Transverse colon (tissue), 4 donors: ENCODE measurements at regions not wholly inside any gene's neighbourhood (a gene's known extent, or its start where the extent isn't known, plus 50 kb on each side); places are given as distances from the start of the nearest gene placed in this dataset.

ENCODE experiments used
- DNase-seq: peaks from one replicate; pipeline ENCODE4 v3.0.0-alpha.2; 2019
- H3K27ac ChIP-seq, 4 donors: fragments of 200-600 bp; sonication (generic); 2 replicates each; pipeline ENCODE4 v1.5.1; 2016 to 2018; ENCODE audit warnings: inconsistent platforms in 4 of 4
- H3K27me3 ChIP-seq: fragments of 200-600 bp; sonication (generic); 2 replicates; pipeline ENCODE4 v1.5.1; 2017; ENCODE audit warnings: inconsistent platforms
- H3K36me3 ChIP-seq, 4 donors: fragments of 200-600 bp; sonication (generic); 2 replicates each; pipeline ENCODE4 v1.5.1; 2017 to 2019; ENCODE audit warnings: inconsistent platforms in 4 of 4
- H3K4me1 ChIP-seq, 4 donors: fragments of 200-600 bp; sonication (generic); 2 replicates each; pipeline ENCODE4 v1.5.1; 2017 to 2020; ENCODE audit warnings: inconsistent platforms in 4 of 4
- H3K4me3 ChIP-seq, 4 donors: fragments of 200-600 bp; sonication (generic); 1 replicate in 1 of 4; 2 replicates in 3 of 4; pipeline versions ENCODE4 v1.5.1 to v1.6.1; 2017 to 2019; ENCODE audit warnings: inconsistent platforms in 4 of 4
- H3K9me3 ChIP-seq, 2 donors: fragments of 200-600 bp; sonication (generic); 2 replicates each; pipeline ENCODE4 v1.5.1; 2017 to 2019; ENCODE audit warnings: inconsistent platforms in 2 of 2
- CTCF ChIP-seq, 5 experiments: fragments of 200-600 bp in 3 of 5; fragments of 450-650 bp in 2 of 5; sonication (generic) in 3 of 5; IDR thresholded peaks; 1 replicate in 2 of 5; 2 replicates in 3 of 5; pipeline ENCODE4 v1.5.1; 2016 to 2017; ENCODE audit warnings: antibody characterized with exemption in 5 of 5, inconsistent platforms in 3 of 5, mild to moderate bottlenecking in 2 of 5, moderate library complexity in 1 of 5
- EP300 ChIP-seq: sonication (generic); formaldehyde crosslinking; IDR thresholded peaks from one replicate; pipeline ENCODE4 v1.6.1; 2017; ENCODE audit warnings: antibody characterized with exemption, low read depth
- POLR2A ChIP-seq: fragments of 450-650 bp; IDR thresholded peaks from one replicate; pipeline ENCODE4 v1.6.1; 2016; ENCODE audit warnings: antibody characterized with exemption, mild to moderate bottlenecking, moderate library complexity
- POLR2AphosphoS5 ChIP-seq, 3 donors: sonication (generic); formaldehyde crosslinking; IDR thresholded peaks; one replicate each; pipeline ENCODE4 v1.6.1; 2016; ENCODE audit warnings: antibody characterized with exemption in 3 of 3
- WGBS, 2 donors: methylation state at CpG; one replicate each; pipeline ENCODE4 v1.1.5; 2018; ENCODE audit warnings: low coverage in 1 of 2; 5-methylcytosine and 5-hydroxymethylcytosine counted together
- in situ Hi-C, 4 donors: fragments of 200-750 bp; cut with MboI; loops; one replicate each; pipeline versions ENCODE4 v1.15.0 to v1.15.1; 2017; ENCODE audit warnings: low sequenced_read_pairs in 3 of 4, low pct_ligation_motif_present in 1 of 4, low pct_unique_long_range_greater_than_20kb in 1 of 4
- intact Hi-C: fragments of 100-400 bp; cut with DNase I; formaldehyde crosslinking; loops from one replicate; pipeline ENCODE4 v1.15.1; 2023; ENCODE audit warnings: low total_unique reads

GRCh38 chr2:160994141-160995002, 165.9 kb upstream of the TANK start:
- in situ Hi-C loops (loop anchor here in 3 of 4 donors (25.0 kb wide), 2 partner anchors 732 to 882 kb away; no protein-coding TSS in a partner anchor), intact Hi-C loops (no loop called here)
- Histone ChIP-seq H3K4me3 (no peak overlapping the region), H3K27ac (peak overlapping the region in 3 of 4 donors; percentile 4 to 41 (median 32)), H3K36me3 (no peaks in the 10 kb centered on the region), H3K9me3 (no peaks in the 10 kb centered on the region), H3K27me3 (no peaks in the 10 kb centered on the region), H3K4me1 (no peaks in the 10 kb centered on the region)
- TF ChIP-seq POLR2A = no peak
- peak; percentile 47 to 77 (median 48) for TF ChIP-seq POLR2AphosphoS5 (IDR thresholded peaks at IDR 0.05)
- peak; percentile 79 to 84 (median 83) for TF ChIP-seq CTCF (IDR thresholded peaks at IDR 0.05)
- 45 to 48% methylated on average over 16 of the region's 16 CpGs for WGBS, 2 donors
- DNase-seq = peak; percentile 75

- in situ Hi-C loops = loop anchor here in 3 of 4 donors (25.0 kb wide), 2 partner anchors 734 to 884 kb away; no protein-coding TSS in a partner anchor
These were observed 163.6 kb upstream of the TANK start for GRCh38 chr2:160996584-160996983.

GRCh38 chr2:161004379-161004778, 155.8 kb upstream of the TANK start:
- H3K4me3 ChIP-seq = no peak overlapping the region
- no peaks in the 10 kb centered on the region for H3K27me3 ChIP-seq
- H3K36me3 ChIP-seq = no peaks in the 10 kb centered on the region
- TF ChIP-seq CTCF (IDR thresholded peaks at IDR 0.05) (peak in 2 of 5 experiments; percentile 19 to 21), POLR2A (no peak)
- WGBS, 2 donors = 56 to 68% methylated on average over 2 of the region's 2 CpGs
- DNase-seq = no peak
- intact Hi-C loops = no loop called here
- in situ Hi-C loops = loop anchor here in 1 of 4 donors (25.0 kb wide), 1 partner anchor 917 kb away; no protein-coding TSS in a partner anchor
- no peaks in the 10 kb centered on the region for H3K9me3 ChIP-seq
- H3K4me1 ChIP-seq = no peaks in the 10 kb centered on the region
- no peak overlapping the region for H3K27ac ChIP-seq

More at GRCh38 chr2:160996584-160996983, 163.6 kb upstream of the TANK start:
- H3K27me3 ChIP-seq = no peaks in the 10 kb centered on the region
- no peak overlapping the region for H3K27ac ChIP-seq
- WGBS, 2 donors = 83 to 86% methylated on average over 1 of the region's 1 CpG
- intact Hi-C loops = no loop called here
- TF ChIP-seq POLR2AphosphoS5 (IDR thresholded peaks at IDR 0.05) (no peak), EP300 (no peak), CTCF (IDR thresholded peaks at IDR 0.05) (no peak), POLR2A (no peak)
- H3K4me3 ChIP-seq = no peak overlapping the region
- H3K9me3 ChIP-seq = no peaks in the 10 kb centered on the region
- no peaks in the 10 kb centered on the region for H3K4me1 ChIP-seq
- DNase-seq = no peak
- H3K36me3 ChIP-seq = no peaks in the 10 kb centered on the region

GRCh38 chr2:161005170-161005569, 155.1 kb upstream of the TANK start:
- no peak for DNase-seq
- WGBS, 2 donors = 86% methylated on average over 1 of the region's 1 CpG; no CpG with 5 or more reads in 1 of the 2 donors
- no peaks in the 10 kb centered on the region for H3K9me3 ChIP-seq
- H3K36me3 ChIP-seq = no peaks in the 10 kb centered on the region
- intact Hi-C loops (no loop called here), in situ Hi-C loops (loop anchor here in 1 of 4 donors (25.0 kb wide), 1 partner anchor 918 kb away; no protein-coding TSS in a partner anchor)
- H3K27me3 ChIP-seq = no peaks in the 10 kb centered on the region
- TF ChIP-seq EP300 (no peak), POLR2AphosphoS5 (IDR thresholded peaks at IDR 0.05) (no peak), POLR2A (no peak), CTCF (IDR thresholded peaks at IDR 0.05) (no peak)
- H3K4me1 ChIP-seq = no peaks in the 10 kb centered on the region
- H3K4me3 ChIP-seq = no peak overlapping the region
- H3K27ac ChIP-seq = no peak overlapping the region
